GM19395 (cell line): ENCODE measurements at regions not wholly inside any gene's neighbourhood (a gene's known extent, or its start where the extent isn't known, plus 50 kb on each side); places are given as distances from the start of the nearest gene placed in this dataset.
"Not testable (repeated sequence)": the region's sequence is repeated elsewhere in the genome, so short reads cannot be mapped to it uniquely, and the experiment has no call there.

Source experiments
- ATAC-seq: cut with Tn5 transposase; IDR thresholded peaks from one replicate; pipeline ENCODE4 v1.9.1; 2021; ENCODE audit warnings: mild to moderate bottlenecking, moderate library complexity; ENCODE audit not compliant: unreplicated experiment

GRCh38 chr1:38760562-38760961 lies 99.0 kb downstream of the RRAGC start:
- ATAC-seq, result no peak

- no peak for ATAC-seq
Observed at GRCh38 chr1:38758820-38759219, 100.8 kb downstream of the RRAGC start.

- ATAC-seq, result no peak
Observed at GRCh38 chr1:38746941-38747600, 112.5 kb downstream of the RRAGC start.

GRCh38 chr1:38746402-38746935 lies 113.1 kb downstream of the RRAGC start:
- ATAC-seq, result no peak

GRCh38 chr1:38745476-38746401 lies 113.8 kb downstream of the RRAGC start:
- ATAC-seq, result no peak

- no peak for ATAC-seq
Observed at GRCh38 chr1:38744452-38745350, 114.9 kb downstream of the RRAGC start.

GRCh38 chr1:38743184-38743583 lies 116.4 kb downstream of the RRAGC start:
- ATAC-seq, result no peak

GRCh38 chr1:38741341-38741740 lies 118.2 kb downstream of the RRAGC start:
- no peak for ATAC-seq

- no peak for ATAC-seq
Observed at GRCh38 chr1:38740487-38740886, 119.1 kb downstream of the RRAGC start.

- no peak for ATAC-seq
Observed at GRCh38 chr1:38738207-38738606, 121.4 kb downstream of the RRAGC start.

- ATAC-seq, result no peak
Observed at GRCh38 chr1:38736399-38736798, 123.2 kb downstream of the RRAGC start.

GRCh38 chr1:38735651-38736161 lies 123.9 kb downstream of the RRAGC start:
- ATAC-seq, result no peak

- no peak for ATAC-seq
Observed at GRCh38 chr1:38733761-38734160, 125.8 kb downstream of the RRAGC start.

GRCh38 chr1:38730511-38731397 lies 128.8 kb downstream of the RRAGC start:
- no peak for ATAC-seq

GRCh38 chr1:38728585-38728908 lies 131.0 kb downstream of the RRAGC start:
- ATAC-seq, result no peak

GRCh38 chr1:38727684-38728584 lies 131.6 kb downstream of the RRAGC start:
- no peak for ATAC-seq

- not testable (repeated sequence) for ATAC-seq
Observed at GRCh38 chr1:38725321-38725961, 134.1 kb downstream of the RRAGC start.
